ENCODE measurements at regions not wholly inside any gene's neighbourhood (a gene's known extent, or its start where the extent isn't known, plus 50 kb on each side); places are given as distances from the start of the nearest gene placed in this dataset.

- no peak for TF ChIP-seq CTCF (conservative IDR thresholded peaks at IDR 0.05 in 1 of 2, IDR thresholded peaks at IDR 0.05 in 1 of 2; ENCODE audit: extremely low read depth in 1 of 2, insufficient read depth in 1 of 2, low read depth in 1 of 2, low read length in 2 of 2)
- no peak for TF ChIP-seq EZH2 (IDR thresholded peaks at IDR 0.05; ENCODE audit: borderline replicate concordance, low read length)
These were observed 437.4 kb downstream of the RND3 start for GRCh38 chr2:150050036-150050435.
